Activated CD4-positive, alpha-beta T cell treated with anti-CD3 and anti-CD28 coated beads, Interleukin-2, amount 50 U/mL, for 4 hours (primary cell): ENCODE measurements at regions not wholly inside any gene's neighbourhood (a gene's known extent, or its start where the extent isn't known, plus 50 kb on each side); places are given as distances from the start of the nearest gene placed in this dataset.

Source experiments
- DNase-seq, 2 experiments: peaks; one replicate each; pipeline ENCODE4 v3.0.0-alpha.2; 2020

DNA sequence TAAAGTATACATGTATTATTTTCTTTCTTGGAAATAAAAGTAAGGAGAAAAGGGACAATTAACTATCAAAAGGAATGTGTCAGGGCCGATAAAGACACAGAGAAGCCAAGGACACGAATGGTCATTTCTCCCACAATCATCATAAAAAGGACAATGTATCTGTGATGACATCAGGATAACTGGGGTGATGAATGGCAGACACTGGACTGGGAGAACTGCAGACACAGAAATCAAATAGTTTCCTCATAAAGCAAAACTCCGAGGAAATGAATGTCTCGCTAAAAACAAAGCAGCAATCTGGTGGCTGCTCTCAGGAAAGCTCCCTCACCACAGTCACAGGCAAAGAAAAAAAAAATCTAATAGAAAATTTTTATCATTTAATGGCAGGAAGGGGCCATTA, 69.3 kb upstream of the NPY start:
- DNase-seq, result no peak

DNA sequence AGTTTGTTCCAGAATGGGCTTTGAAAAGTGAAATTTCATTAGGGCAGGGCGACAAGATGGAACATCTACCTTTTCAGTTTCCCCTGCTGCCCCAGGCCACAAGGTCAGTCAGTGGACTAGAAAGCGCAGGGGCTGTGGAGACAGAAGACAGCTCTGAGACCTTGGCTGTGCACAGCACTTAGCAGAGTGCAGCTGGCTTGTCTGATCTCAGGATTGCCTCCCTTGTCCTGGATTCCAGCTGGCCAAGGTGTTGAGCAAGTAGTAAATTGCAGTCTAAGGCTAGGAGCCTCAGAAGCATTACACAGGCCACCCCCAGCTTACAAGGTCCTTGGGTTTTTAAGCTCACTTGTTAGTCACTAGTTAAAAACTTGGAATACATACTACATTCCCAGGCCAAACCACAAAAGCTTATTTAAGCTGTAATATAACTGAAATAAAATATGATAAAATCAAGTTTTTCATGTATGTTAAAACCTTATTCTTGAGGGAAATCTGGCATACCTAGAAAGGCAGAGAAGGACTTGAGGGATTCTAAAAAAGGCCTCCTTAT, 67.3 kb upstream of the NPY start:
- no peak for DNase-seq

DNA sequence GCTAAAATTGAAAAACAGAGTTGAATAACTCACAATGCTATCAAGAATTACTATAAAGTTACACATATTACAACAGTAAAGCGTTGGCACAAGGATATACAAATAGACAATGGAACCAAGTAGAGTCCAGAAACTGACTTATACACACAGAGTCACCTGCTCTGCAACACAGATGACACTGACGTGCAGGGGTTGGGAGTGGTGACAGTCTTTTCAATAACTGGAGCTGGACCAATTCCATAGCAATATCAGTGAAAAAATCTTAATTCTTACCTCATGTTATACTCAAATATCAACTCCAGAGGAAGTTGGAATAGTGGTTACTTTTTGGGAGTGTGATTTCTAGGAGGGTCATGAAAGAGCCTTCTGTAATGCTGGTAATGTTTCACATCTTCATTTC, 62.5 kb upstream of the NPY start:
- no peak for DNase-seq

DNA sequence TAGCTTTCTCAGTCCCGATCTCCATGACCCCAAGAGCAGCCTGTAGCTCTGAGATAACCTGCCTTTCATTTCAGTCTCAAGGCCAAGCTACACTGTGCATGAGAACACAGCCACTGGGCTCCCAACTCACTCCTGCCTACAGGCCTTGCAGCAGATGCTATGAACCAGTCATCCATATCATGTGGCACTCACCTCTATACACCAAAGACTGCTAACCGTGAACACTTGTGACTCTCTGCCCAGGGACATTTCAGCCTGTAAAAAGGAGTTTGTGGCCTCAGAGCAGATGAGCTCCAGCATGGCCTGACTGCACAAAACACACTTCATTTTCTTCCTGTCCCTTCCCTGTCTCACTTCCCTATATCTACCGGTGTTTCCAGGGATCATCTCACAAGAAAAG, 56.9 kb upstream of the NPY start:
- no peak for DNase-seq

DNA sequence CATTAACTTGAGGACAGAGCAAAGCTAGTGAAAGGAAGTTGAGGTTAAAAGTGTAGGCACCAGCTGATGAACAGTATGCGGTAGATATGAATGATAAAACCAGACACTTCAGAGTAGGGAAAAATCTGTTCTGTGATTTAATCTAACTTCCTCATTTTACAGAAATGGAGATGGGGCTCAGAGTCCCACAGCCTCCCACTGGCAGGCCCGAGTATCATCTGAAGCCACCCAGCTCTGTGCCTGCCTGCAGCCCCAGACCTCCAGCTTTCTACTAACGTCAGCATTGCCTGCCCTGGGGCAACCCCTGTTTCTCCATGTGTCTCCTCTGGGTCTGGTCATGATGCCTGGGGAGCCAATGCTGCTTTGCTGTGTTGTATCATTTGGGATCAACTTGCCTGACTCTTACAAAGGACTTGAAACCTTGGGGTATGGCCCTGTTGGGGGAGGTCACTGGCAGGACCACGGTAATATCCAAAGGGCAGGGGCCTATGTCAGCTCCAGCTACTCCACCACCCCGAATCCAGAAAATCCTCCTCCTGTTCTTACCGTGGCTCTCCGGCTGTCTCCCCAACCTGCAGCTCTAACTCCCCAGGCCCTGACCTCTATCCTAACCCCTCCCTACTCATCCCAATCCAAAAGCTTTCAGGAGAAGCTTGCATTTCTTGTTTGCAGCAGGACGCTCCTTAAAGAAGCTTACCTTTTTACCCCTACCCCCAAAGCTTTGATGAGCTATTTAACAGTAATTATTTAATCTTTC, 56.2 kb upstream of the NPY start:
- DNase-seq, result peak in 1 of 2 experiments; percentile 4

DNA sequence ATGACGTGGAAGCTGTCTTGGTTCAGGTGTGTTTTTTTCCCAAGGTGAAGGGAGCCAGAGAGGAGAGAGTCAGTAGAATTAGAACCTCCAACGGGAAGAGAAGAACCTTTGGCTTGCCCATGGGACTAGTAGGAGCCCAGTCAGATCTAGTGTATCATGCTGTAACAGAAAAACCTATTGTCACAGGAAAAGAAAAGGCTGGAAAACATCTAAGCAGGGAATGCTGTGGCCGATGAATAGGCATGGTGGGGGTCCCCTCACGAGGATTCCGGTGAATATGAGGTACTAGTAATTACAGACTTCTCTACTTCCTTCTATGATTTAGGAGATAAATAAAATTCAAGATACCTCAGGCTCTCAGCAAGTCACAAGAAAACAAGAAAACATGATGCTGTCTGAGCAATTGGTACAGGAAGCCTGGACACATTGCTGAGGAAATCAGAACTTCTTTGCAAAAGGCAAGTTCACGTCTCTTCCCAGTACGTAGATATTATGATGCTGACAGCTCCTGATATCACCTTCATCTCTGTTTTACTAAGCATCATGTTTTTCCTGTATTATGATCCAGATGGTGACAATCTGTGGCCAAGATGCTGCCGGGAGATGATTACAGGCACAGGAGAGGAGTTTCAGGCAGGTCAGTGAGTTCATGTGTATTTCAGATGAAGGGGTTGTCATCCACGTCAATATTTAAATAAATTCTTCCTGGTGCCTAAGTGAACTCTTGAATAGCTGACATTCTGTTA, 54.3 kb upstream of the NPY start:
- no peak for DNase-seq

DNA sequence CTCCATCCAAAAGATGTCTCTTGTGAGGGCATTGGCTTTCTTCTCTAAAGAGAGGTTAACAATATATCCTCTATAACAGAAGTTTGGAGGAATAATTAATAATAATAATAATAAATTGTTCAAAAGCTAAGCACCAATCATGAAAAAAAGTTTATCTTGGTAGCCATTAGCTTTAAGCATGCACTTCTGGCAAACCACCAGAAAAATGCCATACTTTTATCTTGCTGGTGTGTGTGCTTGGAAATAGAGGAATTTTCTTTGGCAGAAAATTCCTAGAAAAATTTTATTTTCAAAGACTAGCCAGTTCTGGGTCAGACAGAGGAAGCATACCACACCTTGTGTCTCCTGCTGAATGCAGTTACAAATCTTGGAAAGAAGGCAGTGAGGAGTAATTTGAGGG, 52.5 kb upstream of the NPY start:
- no peak for DNase-seq

DNA sequence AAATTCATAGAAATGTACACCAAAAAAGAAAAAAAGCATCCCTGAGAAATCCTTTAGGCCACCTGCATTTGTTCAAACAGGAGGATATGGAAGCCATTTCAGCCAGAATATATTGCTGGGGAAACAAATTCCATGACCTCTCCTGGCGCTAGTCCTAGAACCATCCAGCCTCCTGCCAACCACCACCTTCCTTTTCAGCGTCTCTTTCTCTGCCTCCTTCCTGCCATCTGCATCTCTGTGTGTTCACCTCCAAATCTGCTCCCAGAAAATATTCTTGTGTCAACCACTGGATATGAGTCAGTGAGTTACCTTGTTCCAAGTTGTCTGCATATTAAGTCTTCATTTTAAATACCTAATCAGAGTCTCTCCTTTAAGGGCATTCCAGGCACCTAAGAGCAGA, 50.6 kb upstream of the NPY start:
- DNase-seq, result no peak
